ENCODE measurements at regions not wholly inside any gene's neighbourhood (a gene's known extent, or its start where the extent isn't known, plus 50 kb on each side); places are given as distances from the start of the nearest gene placed in this dataset.

GRCh38 chr9:80061096-80061495 lies 489.3 kb downstream of the TLE4 start:
- TF ChIP-seq, protein P1, sequence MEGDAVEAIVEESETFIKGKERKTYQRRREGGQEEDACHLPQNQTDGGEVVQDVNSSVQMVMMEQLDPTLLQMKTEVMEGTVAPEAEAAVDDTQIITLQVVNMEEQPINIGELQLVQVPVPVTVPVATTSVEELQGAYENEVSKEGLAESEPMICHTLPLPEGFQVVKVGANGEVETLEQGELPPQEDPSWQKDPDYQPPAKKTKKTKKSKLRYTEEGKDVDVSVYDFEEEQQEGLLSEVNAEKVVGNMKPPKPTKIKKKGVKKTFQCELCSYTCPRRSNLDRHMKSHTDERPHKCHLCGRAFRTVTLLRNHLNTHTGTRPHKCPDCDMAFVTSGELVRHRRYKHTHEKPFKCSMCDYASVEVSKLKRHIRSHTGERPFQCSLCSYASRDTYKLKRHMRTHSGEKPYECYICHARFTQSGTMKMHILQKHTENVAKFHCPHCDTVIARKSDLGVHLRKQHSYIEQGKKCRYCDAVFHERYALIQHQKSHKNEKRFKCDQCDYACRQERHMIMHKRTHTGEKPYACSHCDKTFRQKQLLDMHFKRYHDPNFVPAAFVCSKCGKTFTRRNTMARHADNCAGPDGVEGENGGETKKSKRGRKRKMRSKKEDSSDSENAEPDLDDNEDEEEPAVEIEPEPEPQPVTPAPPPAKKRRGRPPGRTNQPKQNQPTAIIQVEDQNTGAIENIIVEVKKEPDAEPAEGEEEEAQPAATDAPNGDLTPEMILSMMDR (IDR thresholded peaks at IDR 0.05): no peak
- TF ChIP-seq POLR2A (IDR thresholded peaks at IDR 0.05): no peak
